Stomach (tissue), 8 donors: ENCODE measurements at regions not wholly inside any gene's neighbourhood (a gene's known extent, or its start where the extent isn't known, plus 50 kb on each side); places are given as distances from the start of the nearest gene placed in this dataset.
"Not testable (repeated sequence)": the region's sequence is repeated elsewhere in the genome, so short reads cannot be mapped to it uniquely, and the experiment has no call there.

Source experiments
- DNase-seq, 2 donors: peaks; one replicate each; pipeline versions ENCODE4 v3.0.0 to v3.0.0-alpha.2; 2013 to 2019
- H3K27ac ChIP-seq, 5 donors: fragments of 200-600 bp in 4 of 5; sonication (generic) in 4 of 5; one replicate each; pipeline ENCODE4 v1.5.1; 2013 to 2019; ENCODE audit warnings: mild to moderate bottlenecking in 1 of 5, moderate library complexity in 1 of 5
- H3K27me3 ChIP-seq, 3 donors: fragments of 200-600 bp; sonication (generic); one replicate each; pipeline ENCODE4 v1.5.1; 2017 to 2019; ENCODE audit warnings: mixed run types in 1 of 3
- H3K36me3 ChIP-seq, 4 donors: fragments of 200-600 bp; sonication (generic); 1 replicate in 3 of 4; 2 replicates in 1 of 4; pipeline ENCODE4 v1.5.1; 2016 to 2019
- H3K4me1 ChIP-seq, 4 donors: fragments of 200-600 bp; sonication (generic); one replicate each; pipeline ENCODE4 v1.5.1; 2016 to 2019
- H3K4me3 ChIP-seq, 4 donors: fragments of 200-600 bp; sonication (generic) in 3 of 4; one replicate each; pipeline ENCODE4 v1.5.1; 2016 to 2019; ENCODE audit warnings: mild to moderate bottlenecking in 1 of 4
- H3K9me3 ChIP-seq, 4 donors: fragments of 200-600 bp; sonication (generic); one replicate each; pipeline ENCODE4 v1.5.1; 2016 to 2019
- EP300 ChIP-seq: sonication (generic); formaldehyde crosslinking; IDR thresholded peaks from one replicate; pipeline ENCODE4 v1.6.1; 2017; ENCODE audit warnings: antibody characterized with exemption
- POLR2A ChIP-seq, 4 donors: fragments of 450-650 bp; IDR thresholded peaks; one replicate each; pipeline ENCODE4 v1.6.1; 2016; ENCODE audit warnings: antibody characterized with exemption in 4 of 4, control low read depth in 2 of 4, mild to moderate bottlenecking in 1 of 4, moderate library complexity in 1 of 4
- POLR2AphosphoS5 ChIP-seq, 3 donors: sonication (generic); formaldehyde crosslinking; IDR thresholded peaks; one replicate each; pipeline ENCODE4 v1.6.1; 2016; ENCODE audit warnings: antibody characterized with exemption in 3 of 3
- WGBS, 5 donors: extraction: QIAGEN DNeasy Blood & Tissue Kit in 3 of 5; methylation state at CpG; one replicate each; pipeline versions ENCODE4 v1.1.5 to v1.1.7; 2013 to 2018; 5-methylcytosine and 5-hydroxymethylcytosine counted together
- intact Hi-C: fragments of 100-400 bp; cut with DNase I; formaldehyde crosslinking; loops from one replicate; pipeline ENCODE4 v1.15.1; 2023; ENCODE audit warnings: low total_unique reads
- TF ChIP-seq, protein P1 (sequence below), 7 experiments: fragments of 450-650 bp in 4 of 7; fragments of 200-600 bp in 3 of 7; sonication (generic) in 3 of 7; IDR thresholded peaks; one replicate each; pipeline ENCODE4 v1.5.1; 2016 to 2019; ENCODE audit warnings: antibody characterized with exemption in 7 of 7, control low read depth in 2 of 7, mild to moderate bottlenecking in 1 of 7
- donor health status: healthy with polysubstance abuse.
- donor health status: Bipolar disorder and iron deficiency.
- donor health status: healthy.

GRCh38 chr11:27228906-27229290, 134.1 kb downstream of the CCDC34 start:
- no peak for DNase-seq
- no peak overlapping the region for H3K4me3 ChIP-seq
- H3K27ac ChIP-seq, result no peak overlapping the region
- H3K9me3 ChIP-seq, result no peaks in the 10 kb centered on the region
- H3K36me3 ChIP-seq, result no peaks in the 10 kb centered on the region
- intact Hi-C loops, result no loop called here
- WGBS, 5 donors, result 73 to 91% (median 87%) methylated on average over 2 of the region's 2 CpGs
- H3K27me3 ChIP-seq, result no peaks in the 10 kb centered on the region
- peaks cover 0 to 15% (median under 1%) of the 10 kb centered on the region in 4 donors for H3K4me1 ChIP-seq
- TF ChIP-seq POLR2AphosphoS5 (IDR thresholded peaks at IDR 0.05) (no peak), POLR2A (IDR thresholded peaks at IDR 0.05) (no peak), EP300 (no peak)
- TF ChIP-seq, protein P1, sequence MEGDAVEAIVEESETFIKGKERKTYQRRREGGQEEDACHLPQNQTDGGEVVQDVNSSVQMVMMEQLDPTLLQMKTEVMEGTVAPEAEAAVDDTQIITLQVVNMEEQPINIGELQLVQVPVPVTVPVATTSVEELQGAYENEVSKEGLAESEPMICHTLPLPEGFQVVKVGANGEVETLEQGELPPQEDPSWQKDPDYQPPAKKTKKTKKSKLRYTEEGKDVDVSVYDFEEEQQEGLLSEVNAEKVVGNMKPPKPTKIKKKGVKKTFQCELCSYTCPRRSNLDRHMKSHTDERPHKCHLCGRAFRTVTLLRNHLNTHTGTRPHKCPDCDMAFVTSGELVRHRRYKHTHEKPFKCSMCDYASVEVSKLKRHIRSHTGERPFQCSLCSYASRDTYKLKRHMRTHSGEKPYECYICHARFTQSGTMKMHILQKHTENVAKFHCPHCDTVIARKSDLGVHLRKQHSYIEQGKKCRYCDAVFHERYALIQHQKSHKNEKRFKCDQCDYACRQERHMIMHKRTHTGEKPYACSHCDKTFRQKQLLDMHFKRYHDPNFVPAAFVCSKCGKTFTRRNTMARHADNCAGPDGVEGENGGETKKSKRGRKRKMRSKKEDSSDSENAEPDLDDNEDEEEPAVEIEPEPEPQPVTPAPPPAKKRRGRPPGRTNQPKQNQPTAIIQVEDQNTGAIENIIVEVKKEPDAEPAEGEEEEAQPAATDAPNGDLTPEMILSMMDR (IDR thresholded peaks at IDR 0.05), result no peak

DNA sequence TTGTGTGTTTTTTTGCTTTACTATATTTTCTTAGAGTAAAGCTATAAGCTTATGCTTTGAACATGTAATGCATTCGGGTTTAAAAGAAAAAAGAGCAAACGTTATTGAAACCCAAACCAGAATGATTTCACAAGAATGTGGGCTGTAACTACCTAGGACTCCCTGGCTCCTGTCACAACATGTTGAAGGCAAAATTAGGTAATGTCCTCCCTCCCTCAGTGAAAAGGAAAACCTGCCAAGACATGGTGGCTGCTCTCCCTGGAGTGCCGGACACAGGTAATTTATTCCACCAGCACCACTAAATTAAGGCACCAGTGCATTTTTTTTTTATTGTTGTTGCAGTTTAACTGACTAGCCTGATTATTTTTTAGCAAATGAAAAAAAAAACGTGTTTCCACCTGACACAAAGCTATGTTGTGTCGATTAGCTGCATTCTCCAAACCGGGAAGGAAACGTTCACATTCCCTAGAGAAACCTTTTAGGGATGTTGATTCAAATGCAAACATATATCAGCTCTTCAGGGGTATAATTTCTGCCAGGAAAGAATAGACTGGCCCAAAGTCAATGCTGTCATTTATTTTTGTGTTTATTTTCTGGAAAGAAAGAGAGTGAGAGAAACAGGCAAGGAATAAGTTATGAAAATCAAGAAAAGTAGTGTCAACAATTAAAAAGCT, 134.6 kb downstream of the CCDC34 start:
- no peaks in the 10 kb centered on the region for H3K9me3 ChIP-seq
- intact Hi-C loops, result no loop called here
- TF ChIP-seq EP300 (no peak), POLR2A (IDR thresholded peaks at IDR 0.05) (no peak), POLR2AphosphoS5 (IDR thresholded peaks at IDR 0.05) (no peak)
- TF ChIP-seq, protein P1 (IDR thresholded peaks at IDR 0.05), result no peak
- 58 to 67% (median 63%) methylated on average over 7 of the region's 7 CpGs for WGBS, 5 donors
- no peak for DNase-seq
- H3K36me3 ChIP-seq, result no peaks in the 10 kb centered on the region
- no peak overlapping the region for H3K27ac ChIP-seq
- peaks cover 0 to 15% (median 0%) of the 10 kb centered on the region in 4 donors for H3K4me1 ChIP-seq
- no peak overlapping the region for H3K4me3 ChIP-seq
- H3K27me3 ChIP-seq, result no peaks in the 10 kb centered on the region

GRCh38 chr11:27227736-27228135, 135.3 kb downstream of the CCDC34 start:
- H3K4me1 ChIP-seq, result peaks cover 0 to 15% (median 0%) of the 10 kb centered on the region in 4 donors
- H3K36me3 ChIP-seq, result no peaks in the 10 kb centered on the region
- no peaks in the 10 kb centered on the region for H3K27me3 ChIP-seq
- 15 to 44% (median 37%) methylated on average over 5 of the region's 5 CpGs for WGBS, 5 donors
- no peak overlapping the region for H3K4me3 ChIP-seq
- TF ChIP-seq EP300 (no peak), POLR2AphosphoS5 (IDR thresholded peaks at IDR 0.05) (no peak), POLR2A (IDR thresholded peaks at IDR 0.05) (no peak)
- TF ChIP-seq, protein P1 (IDR thresholded peaks at IDR 0.05), result no peak
- no peak overlapping the region for H3K27ac ChIP-seq
- DNase-seq, result no peak
- no peaks in the 10 kb centered on the region for H3K9me3 ChIP-seq
- intact Hi-C loops, result no loop called here

- peaks cover 0 to 31% (median 20%) of the 10 kb centered on the region in 4 donors for H3K4me1 ChIP-seq
- H3K4me3 ChIP-seq, H3K36me3 ChIP-seq, H3K27ac ChIP-seq, intact Hi-C loops, H3K27me3 ChIP-seq, H3K9me3 ChIP-seq, DNase-seq: not testable (repeated sequence)
- 83 to 100% (median 87%) methylated on average over 7 to 21 of the region's 24 CpGs for WGBS, 5 donors
Observed at GRCh38 chr11:27219487-27220039, 143.5 kb downstream of the CCDC34 start.

DNA sequence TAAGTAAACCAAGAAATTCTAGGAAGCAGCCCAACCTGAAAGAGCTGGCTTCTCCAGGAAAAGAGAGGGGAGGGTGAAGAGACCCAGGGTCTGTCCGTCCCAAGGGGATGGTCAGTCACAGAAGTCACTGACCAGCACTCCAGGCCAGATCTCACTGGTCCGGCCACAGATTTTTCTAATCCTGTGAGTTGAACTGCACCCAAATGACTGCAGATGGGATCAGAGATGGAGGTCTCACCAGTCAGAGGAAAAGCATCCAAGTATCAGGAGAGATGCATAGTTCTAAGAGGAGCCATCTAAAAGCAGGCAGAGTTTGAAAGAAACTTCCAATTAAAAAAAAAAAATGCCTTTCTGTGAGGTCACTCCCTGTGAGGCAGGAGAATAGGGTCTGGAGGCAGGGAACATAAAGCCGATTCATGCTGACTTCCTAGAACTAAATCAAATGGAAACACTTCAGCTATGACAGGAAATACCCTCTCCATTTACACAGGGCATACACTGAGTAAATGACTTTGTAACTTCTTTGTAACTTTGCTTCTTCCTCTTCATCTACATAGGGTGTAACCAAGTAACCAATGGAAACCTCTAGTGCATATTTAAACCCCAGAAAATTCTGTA, 144.5 kb downstream of the CCDC34 start:
- intact Hi-C loops, result no loop called here
- no peaks in the 10 kb centered on the region for H3K9me3 ChIP-seq
- no peak for DNase-seq
- no peaks in the 10 kb centered on the region for H3K27me3 ChIP-seq
- WGBS, 5 donors, result 46 to 66% (median 61%) methylated on average over 3 of the region's 3 CpGs
- H3K36me3 ChIP-seq, result no peaks in the 10 kb centered on the region
- peaks cover 0 to 36% (median 25%) of the 10 kb centered on the region in 4 donors for H3K4me1 ChIP-seq
- H3K4me3 ChIP-seq, result no peak overlapping the region
- H3K27ac ChIP-seq, result no peak overlapping the region
- no peak for TF ChIP-seq POLR2A (IDR thresholded peaks at IDR 0.05)
- TF ChIP-seq, protein P1 (IDR thresholded peaks at IDR 0.05), result no peak
- TF ChIP-seq EP300, result no peak
- no peak for TF ChIP-seq POLR2AphosphoS5 (IDR thresholded peaks at IDR 0.05)
